ENCODE measurements at regions not wholly inside any gene's neighbourhood (a gene's known extent, or its start where the extent isn't known, plus 50 kb on each side); places are given as distances from the start of the nearest gene placed in this dataset.

- no peak for TF ChIP-seq EZH2phosphoT487 (IDR thresholded peaks at IDR 0.05; ENCODE audit: borderline replicate concordance)
- TF ChIP-seq MAX (IDR thresholded peaks at IDR 0.05) = no peak
These were observed 303.0 kb downstream of the DAD1 start (continued) for GRCh38 chr14:22285991-22286390.

GRCh38 chr14:22282949-22283348, 306.1 kb downstream of the DAD1 start:
- H3K9me3 ChIP-seq (ENCODE audit: control insufficient read depth in 1 of 2, insufficient read depth in 1 of 2, low read depth in 1 of 2, low read length in 2 of 2) = no peaks in the 10 kb centered on the region
- no peaks in the 10 kb centered on the region for H3K36me3 ChIP-seq (ENCODE audit: control insufficient read depth in 1 of 2, insufficient read depth in 2 of 2, low read length in 2 of 2)
- H4K20me1 ChIP-seq (ENCODE audit: insufficient read depth) = no peaks in the 10 kb centered on the region
- no peak for TF ChIP-seq ZBTB33 (IDR thresholded peaks at IDR 0.05; ENCODE audit: extremely low read depth, insufficient replicate concordance, low read length)
- TF ChIP-seq JUND (IDR thresholded peaks at IDR 0.05) = no peak
- no peak for TF ChIP-seq SIN3A (IDR thresholded peaks at IDR 0.05; ENCODE audit: low read depth)
- no peak for TF ChIP-seq FOSL1 (IDR thresholded peaks at IDR 0.05; ENCODE audit: low read depth)
- TF ChIP-seq ATF3 (IDR thresholded peaks at IDR 0.05) = no peak
- no peak for TF ChIP-seq EGR1 (IDR thresholded peaks at IDR 0.05; ENCODE audit: low read depth)
- TF ChIP-seq CTCF (IDR thresholded peaks at IDR 0.05 in 2 of 3, conservative IDR thresholded peaks at IDR 0.05 in 1 of 3; ENCODE audit: borderline replicate concordance in 1 of 3, insufficient read depth in 1 of 3, low read depth in 2 of 3, low read length in 2 of 3) = no peak
- no peak for TF ChIP-seq YY1 (IDR thresholded peaks at IDR 0.05; ENCODE audit: extremely low read depth, insufficient replicate concordance, low read depth, low read length)
- no peak for TF ChIP-seq SRF (IDR thresholded peaks at IDR 0.05; ENCODE audit: low read depth)
- no peak overlapping the region for H3K4me3 ChIP-seq (replicated peaks in 1 of 2; ENCODE audit: low read depth in 1 of 2, low read length in 2 of 2)
- intact Hi-C loops (cut with micrococcal nuclease) = no loop called here
- H3K4me2 ChIP-seq (ENCODE audit: low read length) = 0 out of 2 replicates have a peak overlapping the region, but pooled peaks have one; percentile 19
- no peak overlapping the region for H3K9ac ChIP-seq (ENCODE audit: low read length)
- H3K27me3 ChIP-seq (ENCODE audit: insufficient read depth, low read length) = peaks cover 17% of the 10 kb centered on the region
- no peak overlapping the region for H3K27ac ChIP-seq (ENCODE audit: low read depth, low read length)
- no peak overlapping the region for H2AFZ ChIP-seq (ENCODE audit: low read depth, low read length, poor library complexity, severe bottlenecking)
- H3K79me2 ChIP-seq (ENCODE audit: insufficient read depth, low read length) = no peaks in the 10 kb centered on the region
- H3K4me1 ChIP-seq (ENCODE audit: control insufficient read depth in 1 of 2, insufficient read depth in 2 of 2, low read length in 2 of 2) = no peaks in the 10 kb centered on the region
- H3K9me2 ChIP-seq (ENCODE audit: insufficient read depth) = no peaks in the 10 kb centered on the region
- POLR2A ChIA-PET = no interaction called here
- BruUV-seq (replicated peaks) = no TSS peak
- ATAC-seq (no peak), DNase-seq (ENCODE audit: low read depth, low spot score) (no peak)
- RAD21 ChIA-PET (ENCODE audit: low non-redundant PET in 1 of 2, low total read pairs in 2 of 2, uncharacterized antibody in 2 of 2, unreplicated experiment in 2 of 2) = no interaction called here
- CTCF ChIA-PET = no interaction called here
